ENCODE measurements at regions not wholly inside any gene's neighbourhood (a gene's known extent, or its start where the extent isn't known, plus 50 kb on each side); places are given as distances from the start of the nearest gene placed in this dataset.

GRCh38 chr9:73050065-73050816 lies 97.4 kb upstream of the ALDH1A1 start:
- TF ChIP-seq POLR2A (IDR thresholded peaks at IDR 0.05; ENCODE audit: low read depth, low read length) (no peak), TAF1 (IDR thresholded peaks at IDR 0.05; ENCODE audit: borderline replicate concordance, low read depth, low read length) (no peak), POLR2AphosphoS5 (IDR thresholded peaks at IDR 0.05; ENCODE audit: low read depth, low read length) (no peak)
